ENCODE measurements at regions not wholly inside any gene's neighbourhood (a gene's known extent, or its start where the extent isn't known, plus 50 kb on each side); places are given as distances from the start of the nearest gene placed in this dataset.
"Not testable (repeated sequence)": the region's sequence is repeated elsewhere in the genome, so short reads cannot be mapped to it uniquely, and the experiment has no call there.

- Mint-ChIP-seq H3K36me3 (ENCODE audit: low read depth) (peaks cover 3% of the 10 kb centered on the region), H3K27me3 (ENCODE audit: low read depth) (peaks cover 8% of the 10 kb centered on the region), H3K4me3 (no peak overlapping the region), H3K9me3 (peaks cover 5% of the 10 kb centered on the region), H3K27ac (no peak overlapping the region), H3K4me1 (peaks cover 17% of the 10 kb centered on the region)
- no peak for TF ChIP-seq CTCF (IDR thresholded peaks at IDR 0.05; ENCODE audit: unreplicated experiment in 3 of 3)
Measured at GRCh38 chr10:77726301-77726700, 88.7 kb upstream of the KCNMA1 start.

GRCh38 chr10:77724820-77725219 lies 87.2 kb upstream of the KCNMA1 start:
- H3K4me3 Mint-ChIP-seq: no peak overlapping the region
- TF ChIP-seq CTCF (IDR thresholded peaks at IDR 0.05; ENCODE audit: unreplicated experiment in 3 of 3): no peak
- H3K27ac Mint-ChIP-seq: no peak overlapping the region
- H3K27me3 Mint-ChIP-seq (ENCODE audit: low read depth): peaks cover 3% of the 10 kb centered on the region
- peaks cover 17% of the 10 kb centered on the region for H3K4me1 Mint-ChIP-seq
- H3K9me3 Mint-ChIP-seq: peaks cover 5% of the 10 kb centered on the region
- H3K36me3 Mint-ChIP-seq (ENCODE audit: low read depth): peaks cover 3% of the 10 kb centered on the region

GRCh38 chr10:77723376-77723775 lies 85.8 kb upstream of the KCNMA1 start:
- peaks cover 27% of the 10 kb centered on the region for H3K4me1 Mint-ChIP-seq
- TF ChIP-seq CTCF (IDR thresholded peaks at IDR 0.05; ENCODE audit: unreplicated experiment in 3 of 3): no peak
- peaks cover 3% of the 10 kb centered on the region for H3K36me3 Mint-ChIP-seq (ENCODE audit: low read depth)
- H3K9me3 Mint-ChIP-seq: peaks cover 5% of the 10 kb centered on the region
- no peak overlapping the region for H3K4me3 Mint-ChIP-seq
- H3K27ac Mint-ChIP-seq: peak overlapping the region; percentile 6 to 50 (median 25)
- H3K27me3 Mint-ChIP-seq (ENCODE audit: low read depth): peaks cover 3% of the 10 kb centered on the region

GRCh38 chr10:77722956-77723355 lies 85.3 kb upstream of the KCNMA1 start:
- H3K36me3 Mint-ChIP-seq (ENCODE audit: low read depth); H3K27me3 Mint-ChIP-seq (ENCODE audit: low read depth); H3K4me3 Mint-ChIP-seq; H3K9me3 Mint-ChIP-seq: not testable (repeated sequence)
- Mint-ChIP-seq H3K27ac (peak overlapping the region; percentile 6 to 50 (median 48)), H3K4me1 (peaks cover 31% of the 10 kb centered on the region)

- TF ChIP-seq CTCF (IDR thresholded peaks at IDR 0.05; ENCODE audit: unreplicated experiment in 3 of 3): no peak
- Mint-ChIP-seq H3K4me1 (peaks cover 39% of the 10 kb centered on the region), H3K9me3 (peaks cover 5% of the 10 kb centered on the region), H3K36me3 (ENCODE audit: low read depth) (peaks cover 3% of the 10 kb centered on the region), H3K27ac (no peak overlapping the region), H3K4me3 (no peak overlapping the region), H3K27me3 (ENCODE audit: low read depth) (peaks cover 9% of the 10 kb centered on the region)
Measured at GRCh38 chr10:77721815-77722214, 84.2 kb upstream of the KCNMA1 start.

- no peak for TF ChIP-seq CTCF (IDR thresholded peaks at IDR 0.05; ENCODE audit: unreplicated experiment in 3 of 3)
- no peak overlapping the region for H3K4me3 Mint-ChIP-seq
- peaks cover 58% of the 10 kb centered on the region for H3K4me1 Mint-ChIP-seq
- peaks cover 11% of the 10 kb centered on the region for H3K27me3 Mint-ChIP-seq (ENCODE audit: low read depth)
- peak overlapping the region in 2 of 3 experiments; percentile 23 to 52 for H3K27ac Mint-ChIP-seq
- H3K36me3 Mint-ChIP-seq (ENCODE audit: low read depth): peaks cover under 1% of the 10 kb centered on the region
- peaks cover 2% of the 10 kb centered on the region for H3K9me3 Mint-ChIP-seq
Measured at GRCh38 chr10:77718957-77719356, 81.3 kb upstream of the KCNMA1 start.

GRCh38 chr10:77718312-77718711 lies 80.7 kb upstream of the KCNMA1 start:
- Mint-ChIP-seq H3K27ac (peak overlapping the region in 1 of 3 experiments; percentile 3), H3K4me1 (peaks cover 58% of the 10 kb centered on the region), H3K27me3 (ENCODE audit: low read depth) (peaks cover 18% of the 10 kb centered on the region)
- not testable (repeated sequence) for H3K9me3 Mint-ChIP-seq; H3K36me3 Mint-ChIP-seq (ENCODE audit: low read depth); H3K4me3 Mint-ChIP-seq

Measured in nephron (organoid).